AG09309 (cell line): ENCODE measurements at regions not wholly inside any gene's neighbourhood (a gene's known extent, or its start where the extent isn't known, plus 50 kb on each side); places are given as distances from the start of the nearest gene placed in this dataset.

Source experiments
- DNase-seq: peaks from one replicate; pipeline ENCODE4 v3.0.0-alpha.2; 2010; ENCODE audit warnings: low read depth
- H3K4me3 ChIP-seq: 2 replicates; pipeline ENCODE4 v1.5.1; 2011; ENCODE audit warnings: mild to moderate bottlenecking, low read depth, low read length, moderate library complexity; ENCODE audit not compliant: control insufficient read depth
- CTCF ChIP-seq: IDR thresholded peaks from 2 replicates; pipeline ENCODE4 v1.5.1; 2011; ENCODE audit warnings: mild to moderate bottlenecking, low read depth, low read length, inconsistent platforms; ENCODE audit not compliant: insufficient read depth, control insufficient read depth; ENCODE audit errors: missing control alignments

- no peak overlapping the region for H3K4me3 ChIP-seq
- TF ChIP-seq CTCF = no peak
- no peak for DNase-seq
Observed at GRCh38 chr1:232184561-232185530, 445.1 kb downstream of the SIPA1L2 start.

- DNase-seq = no peak
- TF ChIP-seq CTCF = no peak
Observed at GRCh38 chr1:232183802-232184201, 446.1 kb downstream of the SIPA1L2 start.

GRCh38 chr1:232183266-232183800, 446.6 kb downstream of the SIPA1L2 start:
- no peak overlapping the region for H3K4me3 ChIP-seq
- no peak for DNase-seq
- no peak for TF ChIP-seq CTCF

More at GRCh38 chr1:232183802-232184201, 446.1 kb downstream of the SIPA1L2 start:
- H3K4me3 ChIP-seq = no peak overlapping the region

- TF ChIP-seq CTCF = no peak
- no peak overlapping the region for H3K4me3 ChIP-seq
- DNase-seq = no peak
Observed at GRCh38 chr1:232182236-232182635, 447.7 kb downstream of the SIPA1L2 start.

GRCh38 chr1:232180779-232181136, 449.2 kb downstream of the SIPA1L2 start:
- DNase-seq = no peak
- TF ChIP-seq CTCF = no peak
- H3K4me3 ChIP-seq = no peak overlapping the region

- no peak overlapping the region for H3K4me3 ChIP-seq
- no peak for DNase-seq
- TF ChIP-seq CTCF = no peak
Observed at GRCh38 chr1:232179896-232180778, 449.8 kb downstream of the SIPA1L2 start.
